Naive thymus-derived CD8-positive, alpha-beta T cell (primary cell): ENCODE measurements at regions not wholly inside any gene's neighbourhood (a gene's known extent, or its start where the extent isn't known, plus 50 kb on each side); places are given as distances from the start of the nearest gene placed in this dataset.
"Not testable (repeated sequence)": the region's sequence is repeated elsewhere in the genome, so short reads cannot be mapped to it uniquely, and the experiment has no call there.

ENCODE experiments used
- ATAC-seq, 2 donors: fragments of 150-1000 bp; cut with Tn5 transposase in 1 of 2; sonication (Bioruptor Pico), chemical (Tn5 transposase) in 1 of 2; 1 replicate in 1 of 2; 2 replicates in 1 of 2; pipeline ENCODE4 v1.10.0; 2021; ENCODE audit warnings: mild to moderate bottlenecking in 2 of 2, moderate library complexity in 2 of 2
- POLR2A ChIA-PET: fragments of 350-600 bp; sonication (Branson Sonifier 250); formaldehyde crosslinking; loops from one replicate; lab custom pipeline; 2021; ENCODE audit warnings: antibody characterized with exemption; lab: Charles Lee
- DNase-seq, 10 donors: peaks; one replicate each; pipeline versions ENCODE4 v3.0.0 to v3.0.0-alpha.2; 2020 to 2022
- H3K27ac Mint-ChIP-seq, 10 donors: one replicate each; pipeline ENCODE4 v1.8.0; 2020 to 2022; ENCODE audit warnings: mild to moderate bottlenecking in 10 of 10, mixed read lengths in 10 of 10, moderate library complexity in 4 of 10, inconsistent platforms in 1 of 10
- H3K27me3 Mint-ChIP-seq, 5 donors: one replicate each; pipeline ENCODE4 v1.8.0; 2021 to 2022; ENCODE audit warnings: mixed read lengths in 5 of 5
- H3K36me3 Mint-ChIP-seq, 3 donors: one replicate each; pipeline ENCODE4 v1.8.0; 2020 to 2022; ENCODE audit warnings: mixed read lengths in 3 of 3, mild to moderate bottlenecking in 2 of 3, inconsistent platforms in 1 of 3
- H3K4me1 Mint-ChIP-seq, 4 donors: one replicate each; pipeline ENCODE4 v1.8.0; 2021 to 2022; ENCODE audit warnings: mixed read lengths in 4 of 4
- H3K4me3 Mint-ChIP-seq, 10 donors: one replicate each; pipeline ENCODE4 v1.8.0; 2020 to 2022; ENCODE audit warnings: mild to moderate bottlenecking in 10 of 10, mixed read lengths in 10 of 10, moderate library complexity in 6 of 10, inconsistent platforms in 1 of 10
- H3K9me3 Mint-ChIP-seq, 9 donors: one replicate each; pipeline ENCODE4 v1.8.0; 2020 to 2022; ENCODE audit warnings: mixed read lengths in 9 of 9, mild to moderate bottlenecking in 3 of 9, inconsistent platforms in 1 of 9, moderate library complexity in 1 of 9

DNA sequence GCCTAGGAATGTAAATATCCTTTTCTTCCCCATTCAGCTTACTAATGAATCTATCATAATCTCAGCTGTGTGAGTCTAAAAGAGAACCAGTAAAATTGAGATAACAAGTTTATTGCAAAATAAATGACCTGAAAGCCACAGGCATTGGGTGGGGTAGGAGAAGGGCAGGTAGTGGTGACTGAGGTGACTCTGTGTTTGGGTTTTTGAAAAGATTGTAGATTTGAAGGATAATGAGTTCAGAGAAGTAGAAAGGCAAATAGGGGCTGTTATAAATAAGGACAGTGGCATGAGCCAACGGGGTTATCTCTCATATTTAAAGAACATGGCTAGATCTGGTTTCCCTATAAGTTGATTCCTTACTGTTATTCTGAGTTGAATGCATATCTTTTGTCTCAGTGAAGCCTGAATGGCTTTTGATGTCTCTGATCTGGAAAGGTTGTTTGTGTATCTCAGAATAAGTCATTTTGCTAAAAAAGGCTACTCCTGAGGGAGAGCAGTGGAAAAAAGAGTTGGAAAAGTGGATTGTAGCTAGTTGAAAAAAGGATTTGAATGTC, 92.3 kb upstream of the TPTE start:
- H3K36me3 Mint-ChIP-seq, H3K9me3 Mint-ChIP-seq, H3K27ac Mint-ChIP-seq, H3K4me3 Mint-ChIP-seq, DNase-seq, H3K4me1 Mint-ChIP-seq, H3K27me3 Mint-ChIP-seq: not testable (repeated sequence)
- ATAC-seq, result peak in 1 of 2 donors; percentile 3
- POLR2A ChIA-PET, result interaction anchor here (0.6 kb wide), 1 partner anchor 9 kb away, joined by 3 read pairs; no protein-coding TSS in a partner anchor

GRCh38 chr21:10430005-10430404, 91.4 kb upstream of the TPTE start:
- Mint-ChIP-seq H3K27me3 (no peaks in the 10 kb centered on the region), H3K4me1 (no peaks in the 10 kb centered on the region), H3K36me3 (no peaks in the 10 kb centered on the region), H3K9me3 (peaks cover 0 to 7% (median 3%) of the 10 kb centered on the region in 9 donors), H3K4me3 (no peak overlapping the region), H3K27ac (no peak overlapping the region)
- peak in 1 of 2 donors; percentile 30 for ATAC-seq
- no peak for DNase-seq
- POLR2A ChIA-PET, result no interaction called here

- H3K27me3 Mint-ChIP-seq, ATAC-seq, H3K27ac Mint-ChIP-seq, H3K4me3 Mint-ChIP-seq, H3K36me3 Mint-ChIP-seq, DNase-seq, H3K9me3 Mint-ChIP-seq, POLR2A ChIA-PET, H3K4me1 Mint-ChIP-seq: not testable (repeated sequence)
These were observed 89.4 kb upstream of the TPTE start for GRCh38 chr21:10431995-10432394.

DNA sequence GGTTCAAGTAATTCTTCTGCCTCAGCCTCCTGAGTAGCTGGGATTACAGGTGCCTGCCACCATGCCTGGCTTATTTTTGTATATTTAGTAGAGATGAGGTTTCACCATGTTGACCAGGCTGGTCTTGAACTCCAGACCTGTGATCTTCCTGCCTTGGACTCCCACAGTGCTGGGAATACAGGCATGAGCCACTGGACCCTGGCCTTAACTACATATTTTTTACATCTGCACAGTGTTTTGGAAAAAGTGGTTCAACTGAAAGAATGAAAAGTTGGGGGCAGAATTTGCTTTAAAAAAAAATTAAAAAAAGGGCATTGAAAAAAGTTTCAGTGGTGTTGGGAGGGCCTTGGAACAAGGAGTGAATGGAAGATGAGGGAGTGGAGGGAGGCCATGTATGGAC, 88.9 kb upstream of the TPTE start:
- H3K4me1 Mint-ChIP-seq, H3K4me3 Mint-ChIP-seq, H3K27ac Mint-ChIP-seq, POLR2A ChIA-PET, ATAC-seq, H3K27me3 Mint-ChIP-seq, H3K36me3 Mint-ChIP-seq, DNase-seq, H3K9me3 Mint-ChIP-seq: not testable (repeated sequence)

DNA sequence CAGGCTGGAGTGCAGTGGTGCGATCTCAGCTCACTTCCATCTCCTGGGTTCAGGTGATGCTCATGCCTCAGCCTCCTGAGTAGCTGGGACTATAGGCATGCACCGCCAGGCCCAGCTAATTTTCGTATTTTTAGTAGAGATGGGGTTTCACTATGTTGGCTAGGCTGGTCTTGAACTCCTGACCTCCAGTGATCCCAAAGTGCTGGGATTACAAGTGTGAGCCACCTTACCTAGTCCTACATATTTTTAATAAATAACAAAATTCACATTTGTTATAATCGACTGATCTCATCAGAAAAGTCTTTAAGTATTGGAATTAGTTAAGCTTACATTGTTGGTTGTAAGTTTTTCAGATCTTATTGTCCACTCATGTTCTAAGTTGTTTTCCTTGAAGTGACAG, 83.4 kb upstream of the TPTE start:
- ATAC-seq, H3K27me3 Mint-ChIP-seq, H3K27ac Mint-ChIP-seq, POLR2A ChIA-PET, H3K4me1 Mint-ChIP-seq, DNase-seq, H3K4me3 Mint-ChIP-seq, H3K36me3 Mint-ChIP-seq: not testable (repeated sequence)
- peaks cover 0 to 13% (median 5%) of the 10 kb centered on the region in 9 donors for H3K9me3 Mint-ChIP-seq

- H3K4me3 Mint-ChIP-seq, H3K36me3 Mint-ChIP-seq, H3K4me1 Mint-ChIP-seq, H3K27ac Mint-ChIP-seq, H3K27me3 Mint-ChIP-seq, POLR2A ChIA-PET, DNase-seq: not testable (repeated sequence)
- H3K9me3 Mint-ChIP-seq, result peaks cover 0 to 12% (median 4%) of the 10 kb centered on the region in 9 donors
- ATAC-seq, result peak in 1 of 2 donors; percentile 16
These were observed 80.7 kb upstream of the TPTE start for GRCh38 chr21:10440639-10441038.

GRCh38 chr21:10442018-10442417, 79.4 kb upstream of the TPTE start:
- peaks cover 0 to 15% (median 8%) of the 10 kb centered on the region in 9 donors for H3K9me3 Mint-ChIP-seq
- POLR2A ChIA-PET, ATAC-seq, H3K27me3 Mint-ChIP-seq, H3K27ac Mint-ChIP-seq, H3K4me1 Mint-ChIP-seq, DNase-seq, H3K4me3 Mint-ChIP-seq, H3K36me3 Mint-ChIP-seq: not testable (repeated sequence)

DNA sequence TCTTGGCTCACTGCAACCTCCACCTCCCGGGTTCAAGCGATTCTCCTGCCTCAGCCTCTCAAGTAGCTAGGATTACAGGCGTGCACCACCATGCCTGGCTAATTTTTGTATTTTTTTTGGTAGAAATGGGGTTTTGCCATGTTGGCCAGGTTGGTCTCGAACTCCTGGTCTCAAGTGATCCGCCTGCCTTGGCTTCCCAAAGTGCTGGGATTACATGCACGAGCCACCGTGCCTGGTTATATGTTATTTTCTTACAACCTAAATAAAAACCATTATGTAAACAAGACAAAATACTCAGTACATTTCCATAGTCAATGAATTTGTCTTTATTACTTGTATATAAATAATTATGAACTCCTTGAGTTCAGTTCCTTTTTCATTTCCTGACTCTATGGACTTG, 75.7 kb upstream of the TPTE start:
- POLR2A ChIA-PET, H3K27me3 Mint-ChIP-seq, H3K4me1 Mint-ChIP-seq, H3K36me3 Mint-ChIP-seq, H3K4me3 Mint-ChIP-seq, DNase-seq, H3K27ac Mint-ChIP-seq, ATAC-seq: not testable (repeated sequence)
- peaks cover 0 to 12% (median 7%) of the 10 kb centered on the region in 9 donors for H3K9me3 Mint-ChIP-seq

DNA sequence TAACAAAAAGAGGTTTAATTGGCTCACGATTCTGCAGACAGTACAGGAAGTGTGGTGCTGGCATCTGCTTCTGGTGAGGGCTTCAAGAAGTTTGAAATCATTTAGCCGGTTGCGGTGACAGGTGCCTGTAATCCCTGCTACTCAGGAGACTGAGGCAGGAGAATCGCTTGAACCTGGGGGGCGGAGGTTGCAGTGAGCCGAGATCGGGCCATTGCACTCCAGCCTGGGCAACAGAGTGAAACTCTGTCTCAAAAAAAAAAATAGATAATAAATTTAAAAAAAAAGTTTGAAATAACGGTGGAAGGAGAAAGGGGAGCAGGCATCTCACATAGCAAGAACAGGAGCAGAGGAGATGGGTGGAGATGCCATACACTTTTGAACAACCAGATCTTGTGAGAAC, 71.9 kb upstream of the TPTE start:
- peak in 1 of 2 donors; percentile 22 for ATAC-seq
- H3K36me3 Mint-ChIP-seq, DNase-seq, H3K4me1 Mint-ChIP-seq, H3K27me3 Mint-ChIP-seq, POLR2A ChIA-PET, H3K4me3 Mint-ChIP-seq, H3K27ac Mint-ChIP-seq: not testable (repeated sequence)
- H3K9me3 Mint-ChIP-seq, result peaks cover 4 to 27% (median 16%) of the 10 kb centered on the region in 9 donors

DNA sequence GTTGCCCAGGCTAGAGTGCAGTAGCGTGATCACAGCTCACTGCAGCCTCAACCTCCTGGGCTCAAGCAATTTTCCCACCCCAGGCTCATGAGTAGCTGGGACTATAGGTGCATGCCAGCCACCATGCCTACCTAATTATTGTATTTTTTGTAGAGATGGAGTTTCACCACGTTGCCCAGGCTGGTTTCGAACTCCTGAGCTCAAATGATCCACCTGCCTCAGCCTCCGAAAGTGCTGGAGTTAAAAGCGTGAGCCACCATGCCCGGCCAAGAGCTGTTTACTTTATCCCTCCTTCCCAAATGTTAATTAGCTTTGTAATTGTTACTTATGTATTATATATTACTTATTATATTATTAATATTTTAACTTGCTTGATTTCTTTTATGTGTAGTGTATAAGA, 70.1 kb upstream of the TPTE start:
- DNase-seq, ATAC-seq, H3K27me3 Mint-ChIP-seq, H3K27ac Mint-ChIP-seq, H3K36me3 Mint-ChIP-seq, H3K4me3 Mint-ChIP-seq, POLR2A ChIA-PET, H3K4me1 Mint-ChIP-seq: not testable (repeated sequence)
- peaks cover 0 to 19% (median 10%) of the 10 kb centered on the region in 9 donors for H3K9me3 Mint-ChIP-seq

DNA sequence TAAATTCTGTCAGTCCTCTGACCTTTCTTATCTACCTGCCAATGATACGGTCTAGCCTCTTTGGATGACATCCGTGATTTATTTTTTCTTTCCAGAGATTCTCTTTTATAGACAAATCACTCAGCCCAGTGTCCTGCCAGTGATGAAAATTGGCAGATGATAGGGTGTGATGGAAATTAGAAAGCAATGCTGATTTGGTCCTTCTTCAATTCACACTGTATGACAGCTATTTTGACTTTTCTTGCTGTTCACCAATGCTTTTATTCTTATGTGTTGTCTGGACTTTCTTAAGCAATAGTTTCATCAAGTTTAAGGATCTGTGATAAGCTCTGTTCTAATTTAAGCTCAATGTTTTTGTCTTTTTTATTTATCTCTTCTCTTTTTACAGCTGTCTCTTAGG, 63.6 kb upstream of the TPTE start:
- H3K4me1 Mint-ChIP-seq, H3K9me3 Mint-ChIP-seq, DNase-seq, H3K27ac Mint-ChIP-seq, H3K4me3 Mint-ChIP-seq, ATAC-seq, H3K36me3 Mint-ChIP-seq, H3K27me3 Mint-ChIP-seq, POLR2A ChIA-PET: not testable (repeated sequence)

DNA sequence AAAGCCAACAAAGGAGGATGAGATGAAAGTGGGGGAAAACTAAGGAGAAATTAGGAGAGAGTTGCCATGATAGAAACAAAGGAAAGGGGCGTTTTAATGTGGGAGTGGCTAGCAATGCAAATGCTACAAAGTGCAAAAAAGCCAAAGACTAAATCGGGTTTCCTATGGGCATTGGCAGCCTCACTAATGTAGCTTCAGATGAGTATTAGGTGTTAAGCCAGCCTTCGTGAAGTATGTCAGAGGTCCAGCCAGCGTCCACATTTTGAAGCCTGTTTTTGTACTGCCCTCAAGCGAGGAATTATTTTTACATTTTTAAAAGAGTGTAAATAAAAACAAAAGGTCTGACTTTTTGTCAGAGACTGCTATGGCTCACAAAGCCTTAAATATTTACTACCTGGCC, 60.4 kb upstream of the TPTE start:
- H3K27me3 Mint-ChIP-seq, POLR2A ChIA-PET, H3K27ac Mint-ChIP-seq, H3K4me1 Mint-ChIP-seq, H3K4me3 Mint-ChIP-seq, H3K9me3 Mint-ChIP-seq, H3K36me3 Mint-ChIP-seq, DNase-seq, ATAC-seq: not testable (repeated sequence)

DNA sequence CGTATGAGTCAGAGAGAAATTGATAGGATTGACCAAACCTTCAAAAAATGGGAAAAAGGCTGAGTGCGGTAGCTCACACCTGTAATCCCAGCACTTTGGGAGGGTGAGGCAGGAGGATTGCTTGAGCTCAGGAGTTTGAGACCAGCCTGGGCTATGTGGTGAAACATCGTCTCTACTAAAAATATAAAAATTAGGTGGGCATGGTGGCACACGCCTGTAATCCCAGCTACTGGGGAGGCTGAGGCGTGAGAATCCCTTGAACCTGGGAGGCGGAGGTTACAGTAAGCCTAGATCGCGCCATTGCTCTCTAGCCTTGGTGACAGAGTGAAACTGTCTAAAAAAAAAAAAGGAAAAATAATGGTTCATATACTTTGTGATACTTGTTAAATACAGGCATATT, 59.9 kb upstream of the TPTE start:
- H3K9me3 Mint-ChIP-seq, H3K27me3 Mint-ChIP-seq, H3K36me3 Mint-ChIP-seq, H3K4me3 Mint-ChIP-seq, H3K4me1 Mint-ChIP-seq, ATAC-seq, H3K27ac Mint-ChIP-seq, POLR2A ChIA-PET: not testable (repeated sequence)
- DNase-seq, result peak in 1 of 10 donors; percentile 59

GRCh38 chr21:10463156-10463555, 58.2 kb upstream of the TPTE start:
- POLR2A ChIA-PET, result no interaction called here
- Mint-ChIP-seq H3K36me3 (no peaks in the 10 kb centered on the region), H3K4me1 (no peaks in the 10 kb centered on the region), H3K27ac (no peak overlapping the region), H3K27me3 (no peaks in the 10 kb centered on the region), H3K4me3 (no peak overlapping the region), H3K9me3 (no peaks in the 10 kb centered on the region)
- DNase-seq, result no peak
- no peak for ATAC-seq
